ENCODE measurements at regions not wholly inside any gene's neighbourhood (a gene's known extent, or its start where the extent isn't known, plus 50 kb on each side); places are given as distances from the start of the nearest gene placed in this dataset.

- no peak for TF ChIP-seq CTCF (IDR thresholded peaks at IDR 0.05)
- TF ChIP-seq POLR2A (IDR thresholded peaks at IDR 0.05), result no peak
Observed at GRCh38 chr1:82463951-82464350, 663.2 kb downstream of the ADGRL2 start.

Measured in suprapubic skin (tissue), 3 donors.